HepG2 (cell line): ENCODE measurements at regions not wholly inside any gene's neighbourhood (a gene's known extent, or its start where the extent isn't known, plus 50 kb on each side); places are given as distances from the start of the nearest gene placed in this dataset.

Experiments used
- ATAC-seq: fragments of 200-7000 bp; cut with Tn5 transposase; 3 replicates; pipeline ENCODE4 v1.9.1; 2020; ENCODE audit warnings: mild to moderate bottlenecking, moderate library complexity
- BruUV-seq: library from RNA; stranded (reverse); fragments of 400-500 nt; replicated peaks from 2 replicates; lab custom pipeline; 2021; lab: Mats Ljungman, UMichigan
- CTCF ChIA-PET: fragments of 300-600 bp; formaldehyde crosslinking; extraction: SDS; loops from one replicate; lab custom pipeline; 2021; ENCODE audit warnings: low total read pairs, inconsistent platforms, low intra/inter-chr PET ratio; lab: Yijun Ruan, JAX
- POLR2A ChIA-PET: fragments of 350-600 bp; sonication (Branson Sonifier 250); formaldehyde crosslinking; loops from one replicate; lab custom pipeline; 2020; ENCODE audit warnings: antibody characterized with exemption, inconsistent platforms; lab: Yijun Ruan, JAX
- DNase-seq: peaks from one replicate; pipeline ENCODE4 v3.0.0-alpha.2; 2015; ENCODE audit warnings: low spot score
- FAIRE-seq: peaks from 3 replicates; lab custom pipeline; 2011; peaks lifted over from hg19 to GRCh38; lab: Jason Lieb, UNC
- H2AFZ ChIP-seq: one replicate; pipeline ENCODE4 v1.6.1; 2011; ENCODE audit warnings: low read length, inconsistent platforms
- H3K27ac ChIP-seq: fragments of 300-600 bp; 3 replicates; pipeline ENCODE4 v1.8.0; 2011; ENCODE audit warnings: mixed run types, mild to moderate bottlenecking, mixed read lengths, low read length, inconsistent platforms; ENCODE audit not compliant: insufficient read depth; ENCODE audit errors: extremely low read length
- H3K27me3 ChIP-seq, 2 experiments: fragments of 200-600 bp in 1 of 2; 2 replicates in 1 of 2; 3 replicates in 1 of 2; pipeline versions ENCODE4 v1.6.0 to v1.8.0; 2011; ENCODE audit warnings: low read length in 2 of 2, mild to moderate bottlenecking in 2 of 2, moderate library complexity in 2 of 2, inconsistent platforms in 1 of 2; ENCODE audit not compliant: insufficient read depth in 2 of 2, control insufficient read depth in 1 of 2
- H3K36me3 ChIP-seq, 2 experiments: fragments of 200-600 bp in 1 of 2; replicated peaks in 1 of 2; 2 replicates in 1 of 2; 3 replicates in 1 of 2; pipeline versions ENCODE4 v1.5.1 to v1.8.0; 2011; ENCODE audit warnings: low read length in 2 of 2, inconsistent platforms in 1 of 2; ENCODE audit not compliant: insufficient read depth in 2 of 2, control insufficient read depth in 1 of 2
- H3K4me1 ChIP-seq: 2 replicates; pipeline ENCODE4 v1.5.1; 2012; ENCODE audit warnings: low read length, inconsistent platforms; ENCODE audit not compliant: insufficient read depth
- H3K4me2 ChIP-seq: 2 replicates; pipeline ENCODE4 v1.6.0; 2011; ENCODE audit warnings: low read depth, low read length, inconsistent platforms
- H3K4me3 ChIP-seq, 3 experiments: fragments of 200-600 bp in 1 of 3; sonication (generic), shearing (Covaris generic) in 1 of 3; replicated peaks in 1 of 3; 2 replicates each; pipeline ENCODE4 v1.5.1; 2011 to 2016; ENCODE audit warnings: low read length in 3 of 3, inconsistent platforms in 2 of 3, low read depth in 2 of 3, mild to moderate bottlenecking in 2 of 3, control low read depth in 1 of 3, mixed read lengths in 1 of 3; ENCODE audit not compliant: insufficient read depth in 1 of 3
- H3K79me2 ChIP-seq: one replicate; pipeline ENCODE4 v1.6.1; 2011; ENCODE audit warnings: low read length, inconsistent platforms; ENCODE audit not compliant: insufficient read depth
- H3K9ac ChIP-seq: 2 replicates; pipeline ENCODE4 v1.6.0; 2011; ENCODE audit warnings: mild to moderate bottlenecking, low read depth, low read length, inconsistent platforms; ENCODE audit not compliant: insufficient read depth
- H3K9me3 ChIP-seq: 2 replicates; pipeline ENCODE4 v1.5.1; 2012; ENCODE audit warnings: mild to moderate bottlenecking, low read length
- H4K20me1 ChIP-seq: 2 replicates; pipeline ENCODE4 v1.6.0; 2011; ENCODE audit warnings: inconsistent platforms, mild to moderate bottlenecking, low read length, moderate library complexity; ENCODE audit not compliant: insufficient read depth
- E2F5 ChIP-seq: sonication (generic); formaldehyde crosslinking; conservative IDR thresholded peaks from 2 replicates; pipeline ENCODE4 v1.4.0; 2020; ENCODE audit warnings: missing genetic modification reagents
- FOXA1 ChIP-seq, 2 experiments: fragments of 450-650 bp in 1 of 2; sonication (generic) in 1 of 2; formaldehyde crosslinking in 1 of 2; IDR thresholded peaks; 2 replicates each; pipeline versions ENCODE4 v1.4.0 to v1.6.1; 2016 to 2020; ENCODE audit warnings: missing genetic modification reagents in 1 of 2
- GMEB1 ChIP-seq: sonication (generic); formaldehyde crosslinking; IDR thresholded peaks from 2 replicates; pipeline ENCODE4 v1.5.1; 2020; ENCODE audit warnings: missing genetic modification reagents, mild to moderate bottlenecking, borderline replicate concordance
- HOXA9 ChIP-seq: sonication (generic); formaldehyde crosslinking; IDR thresholded peaks from 2 replicates; pipeline ENCODE4 v1.8.1; 2022; ENCODE audit warnings: missing genetic modification reagents, mild to moderate bottlenecking, moderate library complexity, borderline replicate concordance
- JUND ChIP-seq: sonication (generic); formaldehyde crosslinking; IDR thresholded peaks from 2 replicates; pipeline ENCODE4 v1.8.0; 2022; ENCODE audit warnings: mild to moderate bottlenecking, missing genetic modification reagents
- KAT7 ChIP-seq: IDR thresholded peaks from 2 replicates; pipeline ENCODE4 v1.6.1; 2018; ENCODE audit warnings: borderline replicate concordance, missing compliant biosample characterization
- MED13 ChIP-seq: sonication (generic); formaldehyde crosslinking; IDR thresholded peaks from 2 replicates; pipeline ENCODE4 v1.5.0; 2020; ENCODE audit warnings: missing genetic modification reagents
- NFKB2 ChIP-seq: sonication (generic); formaldehyde crosslinking; IDR thresholded peaks from 2 replicates; pipeline ENCODE4 v1.4.0; 2020; ENCODE audit warnings: missing genetic modification reagents, borderline replicate concordance
- PCBP2 ChIP-seq: fragments of 200-400 bp; formaldehyde crosslinking; optimal IDR thresholded peaks from 2 replicates; pipeline ENCODE3; 2018; ENCODE audit warnings: low read length, low read depth; ENCODE audit not compliant: poor library complexity, severe bottlenecking
- TAF15 ChIP-seq: fragments of 200-400 bp; formaldehyde crosslinking; IDR thresholded peaks from one replicate; pipeline ENCODE4 v1.6.1; 2018; ENCODE audit warnings: mild to moderate bottlenecking, low read depth, low read length; ENCODE audit not compliant: poor library complexity, severe bottlenecking
- ZNF225 ChIP-seq: sonication (generic); formaldehyde crosslinking; IDR thresholded peaks from 2 replicates; pipeline ENCODE4 v1.4.0; 2020; ENCODE audit warnings: mild to moderate bottlenecking, missing genetic modification reagents
- ZNF549 ChIP-seq: sonication (generic); formaldehyde crosslinking; IDR thresholded peaks from 2 replicates; pipeline ENCODE4 v1.5.0; 2020; ENCODE audit warnings: missing genetic modification reagents
- ZNF562 ChIP-seq: sonication (generic); formaldehyde crosslinking; IDR thresholded peaks from 2 replicates; pipeline ENCODE4 v1.8.0; 2022; ENCODE audit warnings: missing genetic modification reagents, borderline replicate concordance
- ZNF567 ChIP-seq: sonication (generic); formaldehyde crosslinking; IDR thresholded peaks from 2 replicates; pipeline ENCODE4 v1.8.1; 2023; ENCODE audit warnings: mild to moderate bottlenecking, missing genetic modification reagents, borderline replicate concordance
- WGBS: methylation state at CpG from one replicate; pipeline ENCODE4 v1.1.6; 2017; ENCODE audit warnings: low lambda C conversion rate; 5-methylcytosine and 5-hydroxymethylcytosine counted together
- in situ Hi-C: cut with HindIII; loops from 2 replicates; pipeline ENCODE4 v1.10.0; 2017; ENCODE audit warnings: low pct_unique_long_range_greater_than_20kb; ENCODE audit not compliant: extremely low pct_ligation_motif_present
- intact Hi-C: fragments of 100-400 bp; cut with micrococcal nuclease; formaldehyde crosslinking; loops from one replicate; pipeline ENCODE4 v1.10.0; 2022; ENCODE audit not compliant: unreplicated experiment
- TF ChIP-seq, protein P1 (sequence below): sonication (generic); formaldehyde crosslinking; IDR thresholded peaks from 2 replicates; pipeline ENCODE4 v1.5.0; 2020; ENCODE audit warnings: mild to moderate bottlenecking, missing genetic modification reagents

DNA sequence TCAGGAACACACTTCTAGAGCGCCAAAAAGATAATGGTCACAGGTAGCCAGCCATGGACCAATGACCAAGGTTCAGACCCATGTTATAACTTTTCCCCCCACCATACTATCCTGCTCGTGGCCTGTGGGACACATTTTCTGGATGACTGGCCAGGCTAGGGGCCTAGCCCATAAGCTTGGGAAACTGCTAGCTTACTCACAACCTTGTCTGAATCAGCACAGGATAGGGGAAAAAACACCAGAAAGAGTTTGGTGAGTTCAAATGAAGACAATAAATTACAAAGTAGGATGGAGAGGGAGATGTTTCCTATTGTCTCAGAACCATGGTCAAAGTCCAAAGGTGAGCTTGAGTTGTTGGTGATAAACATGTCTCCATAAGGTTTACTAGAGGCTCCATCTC is 156.3 kb upstream of the CCDC68 start:
- ATAC-seq (no peak), DNase-seq (no peak), FAIRE-seq (no peak)
- intact Hi-C loops (no loop called here), in situ Hi-C loops (no loop called here)
- Histone ChIP-seq H4K20me1 (no peaks in the 10 kb centered on the region), H3K4me2 (no peak overlapping the region), H3K9me3 (no peaks in the 10 kb centered on the region; the same call in 1 of the 2 replicates), H3K4me3 (no peak overlapping the region), H3K27ac (no peak overlapping the region), H3K4me1 (no peaks in the 10 kb centered on the region), H3K79me2 (no peaks in the 10 kb centered on the region), H3K27me3 (no peaks in the 10 kb centered on the region), H3K9ac (no peak overlapping the region), H2AFZ (no peak overlapping the region), H3K36me3 (no peaks in the 10 kb centered on the region)
- ChIA-PET POLR2A (no interaction called here), CTCF (no interaction called here)
- TF ChIP-seq HOXA9 (CRISPR knock-in tag) (no peak), ZNF562 (no peak), ZNF549 (no peak), FOXA1 (IDR thresholded peaks at IDR 0.05) (no peak), FOXA1 (CRISPR knock-in tag; IDR thresholded peaks at IDR 0.05) (no peak), ZNF225 (CRISPR knock-in tag) (no peak), MED13 (CRISPR knock-in tag) (no peak), GMEB1 (no peak), JUND (CRISPR knock-in tag) (no peak)
- WGBS: 33% methylated on average over 2 of the region's 2 CpGs
- BruUV-seq: no TSS peak

- in situ Hi-C loops (no loop called here), intact Hi-C loops (no loop called here)
- FAIRE-seq: no peak
- Histone ChIP-seq H3K4me1 (no peaks in the 10 kb centered on the region), H3K4me2 (no peak overlapping the region), H3K9ac (no peak overlapping the region), H4K20me1 (no peaks in the 10 kb centered on the region), H3K27me3 (no peaks in the 10 kb centered on the region), H3K9me3 (no peaks in the 10 kb centered on the region; the same call in 1 of the 2 replicates), H3K36me3 (no peaks in the 10 kb centered on the region), H3K79me2 (no peaks in the 10 kb centered on the region), H3K4me3 (no peak overlapping the region), H3K27ac (no peak overlapping the region), H2AFZ (no peak overlapping the region)
- DNase-seq: no peak
- BruUV-seq: no TSS peak
- ChIA-PET POLR2A (no interaction called here), CTCF (no interaction called here)
- no peak for ATAC-seq
- 0% methylated on average over 1 of the region's 1 CpG for WGBS
- TF ChIP-seq NFKB2 (no peak), KAT7 (CRISPR knock-in tag) (no peak), ZNF567 (CRISPR knock-in tag) (no peak), E2F5 (CRISPR knock-in tag) (no peak), TAF15 (no peak), PCBP2 (no peak)
- TF ChIP-seq, protein P1, sequence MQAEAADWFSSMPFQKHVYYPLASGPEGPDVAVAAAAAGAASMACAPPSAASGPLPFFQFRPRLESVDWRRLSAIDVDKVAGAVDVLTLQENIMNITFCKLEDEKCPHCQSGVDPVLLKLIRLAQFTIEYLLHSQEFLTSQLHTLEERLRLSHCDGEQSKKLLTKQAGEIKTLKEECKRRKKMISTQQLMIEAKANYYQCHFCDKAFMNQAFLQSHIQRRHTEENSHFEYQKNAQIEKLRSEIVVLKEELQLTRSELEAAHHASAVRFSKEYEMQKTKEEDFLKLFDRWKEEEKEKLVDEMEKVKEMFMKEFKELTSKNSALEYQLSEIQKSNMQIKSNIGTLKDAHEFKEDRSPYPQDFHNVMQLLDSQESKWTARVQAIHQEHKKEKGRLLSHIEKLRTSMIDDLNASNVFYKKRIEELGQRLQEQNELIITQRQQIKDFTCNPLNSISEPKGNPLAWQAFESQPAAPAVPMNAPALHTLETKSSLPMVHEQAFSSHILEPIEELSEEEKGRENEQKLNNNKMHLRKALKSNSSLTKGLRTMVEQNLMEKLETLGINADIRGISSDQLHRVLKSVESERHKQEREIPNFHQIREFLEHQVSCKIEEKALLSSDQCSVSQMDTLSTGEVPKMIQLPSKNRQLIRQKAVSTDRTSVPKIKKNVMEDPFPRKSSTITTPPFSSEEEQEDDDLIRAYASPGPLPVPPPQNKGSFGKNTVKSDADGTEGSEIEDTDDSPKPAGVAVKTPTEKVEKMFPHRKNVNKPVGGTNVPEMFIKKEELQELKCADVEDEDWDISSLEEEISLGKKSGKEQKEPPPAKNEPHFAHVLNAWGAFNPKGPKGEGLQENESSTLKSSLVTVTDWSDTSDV: no peak
Measured at GRCh38 chr18:55114876-55115275, 155.6 kb upstream of the CCDC68 start.
